ENCODE measurements at regions not wholly inside any gene's neighbourhood (a gene's known extent, or its start where the extent isn't known, plus 50 kb on each side); places are given as distances from the start of the nearest gene placed in this dataset.

DNA sequence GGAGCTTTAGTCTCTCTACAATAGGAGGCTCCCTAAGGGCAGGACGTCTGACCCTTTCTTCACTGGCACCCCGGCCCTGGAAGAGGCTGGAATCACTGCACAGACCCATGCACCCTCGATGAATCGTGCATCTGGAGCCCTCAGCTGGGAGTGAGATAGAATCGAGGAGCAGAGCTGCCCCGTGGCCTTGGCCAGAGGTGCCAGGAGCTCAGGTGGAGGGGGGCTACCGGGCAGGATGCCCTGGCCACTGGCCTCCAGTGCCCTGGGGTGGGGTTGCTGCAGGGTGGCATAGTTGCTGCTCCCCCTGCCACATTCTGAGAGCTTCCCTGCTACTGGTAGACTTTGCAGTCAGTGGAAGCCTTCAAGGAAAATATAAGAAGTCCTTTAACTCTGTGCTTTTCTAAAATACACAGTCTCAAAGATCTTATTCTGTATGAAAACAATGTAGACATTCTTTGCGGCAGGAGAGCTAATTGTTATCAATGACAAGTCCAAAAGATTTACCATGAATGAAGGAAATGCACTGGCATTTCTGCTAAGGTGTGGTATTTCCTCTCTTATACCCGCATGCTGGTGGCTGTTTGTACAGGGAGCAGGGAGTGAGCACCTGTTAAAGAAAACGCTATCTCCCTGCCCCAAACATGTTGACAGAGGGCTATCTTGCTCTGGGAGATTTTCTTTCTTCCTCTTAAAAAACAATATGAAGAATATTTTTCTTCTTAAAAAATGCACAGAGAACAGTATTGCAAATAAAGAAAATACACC is 122.8 kb downstream of the C6orf118 start:
- no peak overlapping the region for H3K4me3 ChIP-seq (ENCODE audit: low read depth, low read length)
- TF ChIP-seq CTCF (IDR thresholded peaks at IDR 0.05; ENCODE audit: insufficient read depth, low read depth, low read length, missing control alignments): no peak
- DNase-seq (ENCODE audit: low read depth): no peak

GRCh38 chr6:165186041-165186440 is 123.4 kb downstream of the C6orf118 start:
- TF ChIP-seq CTCF (IDR thresholded peaks at IDR 0.05; ENCODE audit: insufficient read depth, low read depth, low read length, missing control alignments): no peak
- no peak overlapping the region for H3K4me3 ChIP-seq (ENCODE audit: low read depth, low read length)
- DNase-seq (ENCODE audit: low read depth): no peak

DNA sequence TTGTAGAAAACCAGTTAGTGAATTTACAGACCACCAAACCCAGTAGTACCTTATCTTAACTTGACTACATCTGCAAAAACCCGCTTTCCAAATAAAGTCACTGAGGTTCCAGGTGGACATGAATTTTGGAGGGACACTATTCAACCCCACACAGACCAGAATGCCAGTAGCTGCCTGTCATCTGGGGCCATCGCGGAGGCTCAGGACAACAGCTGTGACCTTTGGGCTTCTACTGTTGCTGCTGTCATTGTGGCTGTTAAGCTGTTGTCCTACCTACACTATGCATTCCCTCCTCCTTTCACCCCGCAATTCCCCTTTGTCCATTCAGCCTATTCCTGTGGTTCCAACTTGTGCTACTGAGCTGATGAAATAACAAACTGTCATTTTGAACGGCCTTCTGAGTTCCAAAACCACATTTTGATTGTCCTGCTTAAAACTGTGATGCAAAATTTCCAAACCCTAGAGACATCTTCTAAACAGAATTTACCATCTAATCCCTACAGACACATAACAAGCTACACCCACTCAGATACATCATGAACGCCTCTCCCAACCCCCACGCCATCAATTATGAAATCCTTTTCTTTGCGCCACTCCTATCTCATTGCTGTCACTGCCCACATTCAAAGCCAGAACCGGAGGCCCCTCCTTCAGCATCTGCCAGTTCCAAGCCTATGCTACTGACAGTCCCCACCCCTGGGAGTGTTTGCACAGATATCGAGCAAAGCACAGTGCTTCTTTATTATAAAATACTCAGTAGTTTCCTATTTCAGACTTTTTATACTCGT is 125.0 kb downstream of the C6orf118 start:
- no peak for TF ChIP-seq CTCF (IDR thresholded peaks at IDR 0.05; ENCODE audit: insufficient read depth, low read depth, low read length, missing control alignments)
- DNase-seq (ENCODE audit: low read depth): no peak
- no peak overlapping the region for H3K4me3 ChIP-seq (ENCODE audit: low read depth, low read length)

- DNase-seq (ENCODE audit: low read depth): no peak
- no peak overlapping the region for H3K4me3 ChIP-seq (ENCODE audit: low read depth, low read length)
- no peak for TF ChIP-seq CTCF (IDR thresholded peaks at IDR 0.05; ENCODE audit: insufficient read depth, low read depth, low read length, missing control alignments)
Measured at GRCh38 chr6:165183496-165184140, 125.8 kb downstream of the C6orf118 start.

DNA sequence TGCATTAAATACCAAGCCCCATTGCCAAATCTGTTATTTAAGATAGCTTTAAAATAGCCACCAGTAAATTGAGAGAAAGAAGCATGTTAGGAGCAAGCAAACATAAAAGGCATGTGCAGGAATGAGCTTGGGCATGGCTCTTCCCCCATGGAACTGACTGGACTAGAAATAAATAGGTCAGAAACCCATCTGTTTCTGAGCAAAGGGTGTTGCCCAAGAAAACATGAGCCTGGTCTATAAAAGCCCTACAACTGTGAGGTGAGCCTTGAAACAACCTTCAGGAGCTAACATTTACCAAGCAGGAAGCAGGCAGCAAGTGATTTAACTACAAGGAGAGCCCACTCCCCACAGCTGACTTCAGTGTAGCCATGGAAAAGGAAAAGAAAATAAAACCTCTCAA is 126.3 kb downstream of the C6orf118 start:
- no peak for TF ChIP-seq CTCF (IDR thresholded peaks at IDR 0.05; ENCODE audit: insufficient read depth, low read depth, low read length, missing control alignments)
- H3K4me3 ChIP-seq (ENCODE audit: low read depth, low read length): no peak overlapping the region
- DNase-seq (ENCODE audit: low read depth): no peak

DNA sequence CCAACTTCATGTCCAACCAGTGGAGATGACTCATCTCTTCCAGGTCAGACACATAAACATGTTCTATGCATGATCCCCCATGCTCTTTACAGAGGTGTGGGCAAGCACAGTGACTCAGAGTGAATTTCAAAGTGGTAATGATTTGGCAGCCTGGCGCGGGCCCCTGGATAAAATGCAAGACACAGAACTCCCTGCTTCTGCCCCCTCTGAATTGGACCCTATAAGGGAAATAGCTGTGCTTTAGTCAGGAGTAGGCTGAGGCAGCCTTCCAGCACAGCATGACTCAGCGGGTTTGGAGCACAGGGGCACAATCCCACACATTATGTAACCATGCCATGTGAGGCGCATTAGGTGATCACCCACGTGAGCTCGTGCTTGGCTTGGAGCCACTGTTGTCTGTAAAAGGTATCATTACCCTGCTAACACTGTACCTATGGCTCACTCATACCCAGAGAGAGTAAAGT is 127.4 kb downstream of the C6orf118 start:
- no peak for TF ChIP-seq CTCF (IDR thresholded peaks at IDR 0.05; ENCODE audit: insufficient read depth, low read depth, low read length, missing control alignments)
- no peak for DNase-seq (ENCODE audit: low read depth)

More for the DNA sequence above, 127.4 kb downstream of the C6orf118 start:
- H3K4me3 ChIP-seq (ENCODE audit: low read depth, low read length): no peak overlapping the region
